GM23338 (cell line): ENCODE measurements at regions not wholly inside any gene's neighbourhood (a gene's known extent, or its start where the extent isn't known, plus 50 kb on each side); places are given as distances from the start of the nearest gene placed in this dataset.

Experiments
- ATAC-seq: fragments of 200-7000 bp; cut with Tn5 transposase; 3 replicates; pipeline ENCODE4 v1.9.1; 2020
- DNase-seq: peaks from one replicate; pipeline ENCODE4 v3.0.0-alpha.2; 2015; ENCODE audit warnings: low spot score
- H2AFZ ChIP-seq: fragments of 200-600 bp; sonication (generic); 2 replicates; pipeline ENCODE4 v1.8.0; 2016; ENCODE audit warnings: antibody characterized with exemption, mild to moderate bottlenecking, moderate library complexity
- H3F3A ChIP-seq: fragments of 200-600 bp; sonication (generic); replicated peaks from 2 replicates; pipeline ENCODE4 v1.8.0; 2017; ENCODE audit warnings: antibody characterized with exemption, mixed run types, low read depth
- H3K27ac ChIP-seq: fragments of 200-600 bp; sonication (generic); 2 replicates; pipeline ENCODE4 v1.6.1; 2016; ENCODE audit warnings: low read depth
- H3K27me3 ChIP-seq: fragments of 200-600 bp; sonication (generic); 2 replicates; pipeline ENCODE4 v1.8.0; 2016; ENCODE audit warnings: mild to moderate bottlenecking, mixed run types, moderate library complexity; ENCODE audit not compliant: insufficient read depth
- H3K36me3 ChIP-seq: fragments of 200-600 bp; sonication (generic); 2 replicates; pipeline ENCODE4 v1.8.0; 2016; ENCODE audit warnings: mild to moderate bottlenecking; ENCODE audit not compliant: insufficient read depth
- H3K4me1 ChIP-seq: fragments of 200-600 bp; sonication (generic); 2 replicates; pipeline ENCODE4 v1.8.0; 2016; ENCODE audit warnings: mild to moderate bottlenecking, moderate library complexity; ENCODE audit not compliant: insufficient read depth
- H3K4me2 ChIP-seq: fragments of 200-600 bp; sonication (generic); 2 replicates; pipeline ENCODE4 v1.7.1; 2017; ENCODE audit warnings: mixed run types
- H3K4me3 ChIP-seq: fragments of 200-600 bp; sonication (generic); 2 replicates; pipeline ENCODE4 v1.6.1; 2016; ENCODE audit warnings: mixed run types
- H3K79me2 ChIP-seq: fragments of 200-600 bp; sonication (generic); replicated peaks from 2 replicates; pipeline ENCODE4 v1.8.0; 2017; ENCODE audit warnings: mild to moderate bottlenecking; ENCODE audit not compliant: insufficient read depth
- H3K9me2 ChIP-seq: fragments of 200-600 bp; sonication (generic); 2 replicates; pipeline ENCODE4 v1.8.0; 2017; ENCODE audit not compliant: insufficient read depth
- H4K20me1 ChIP-seq: fragments of 200-600 bp; sonication (generic); replicated peaks from 2 replicates; pipeline ENCODE4 v1.8.0; 2017; ENCODE audit warnings: mild to moderate bottlenecking; ENCODE audit not compliant: insufficient read depth
- H3K27ac Mint-ChIP-seq: 2 replicates; pipeline ENCODE4 v1.8.0; 2020; ENCODE audit warnings: inconsistent platforms, mild to moderate bottlenecking, moderate library complexity, mixed read lengths
- H3K27me3 Mint-ChIP-seq: 3 replicates; pipeline ENCODE4 v1.8.0; 2022; ENCODE audit warnings: low read depth, mild to moderate bottlenecking, moderate library complexity, mixed read lengths, inconsistent platforms; ENCODE audit not compliant: insufficient read depth, poor library complexity
- H3K36me3 Mint-ChIP-seq: 3 replicates; pipeline ENCODE4 v1.8.0; 2021; ENCODE audit warnings: low read depth, mild to moderate bottlenecking, inconsistent platforms, moderate library complexity, mixed read lengths
- H3K4me1 Mint-ChIP-seq: 3 replicates; pipeline ENCODE4 v1.8.0; 2020; ENCODE audit warnings: mild to moderate bottlenecking, inconsistent platforms, mixed read lengths
- H3K4me3 Mint-ChIP-seq: 3 replicates; pipeline ENCODE4 v1.8.0; 2021; ENCODE audit warnings: moderate library complexity, mild to moderate bottlenecking, inconsistent platforms, mixed read lengths
- H3K9me3 Mint-ChIP-seq: 3 replicates; pipeline ENCODE4 v1.8.0; 2020; ENCODE audit warnings: moderate library complexity, mild to moderate bottlenecking, inconsistent platforms, mixed read lengths
- TF ChIP-seq, protein P1 (sequence below): fragments of 250-450 bp; sonication (Bioruptor Pico); IDR thresholded peaks from 2 replicates; pipeline ENCODE4 v1.5.0; 2020; ENCODE audit warnings: mild to moderate bottlenecking, moderate library complexity
- TF ChIP-seq, protein P2 (sequence below), 2 experiments: fragments of 200-600 bp in 1 of 2; sonication (generic) in 1 of 2; conservative IDR thresholded peaks; 2 replicates each; pipeline versions ENCODE4 v1.5.1 to v1.6.1; 2016 to 2017; ENCODE audit warnings: antibody characterized with exemption in 2 of 2, low read depth in 2 of 2, mild to moderate bottlenecking in 2 of 2, moderate library complexity in 1 of 2

- no peaks in the 10 kb centered on the region for H4K20me1 ChIP-seq
- no peaks in the 10 kb centered on the region for H3K27me3 ChIP-seq
- TF ChIP-seq, protein P1, sequence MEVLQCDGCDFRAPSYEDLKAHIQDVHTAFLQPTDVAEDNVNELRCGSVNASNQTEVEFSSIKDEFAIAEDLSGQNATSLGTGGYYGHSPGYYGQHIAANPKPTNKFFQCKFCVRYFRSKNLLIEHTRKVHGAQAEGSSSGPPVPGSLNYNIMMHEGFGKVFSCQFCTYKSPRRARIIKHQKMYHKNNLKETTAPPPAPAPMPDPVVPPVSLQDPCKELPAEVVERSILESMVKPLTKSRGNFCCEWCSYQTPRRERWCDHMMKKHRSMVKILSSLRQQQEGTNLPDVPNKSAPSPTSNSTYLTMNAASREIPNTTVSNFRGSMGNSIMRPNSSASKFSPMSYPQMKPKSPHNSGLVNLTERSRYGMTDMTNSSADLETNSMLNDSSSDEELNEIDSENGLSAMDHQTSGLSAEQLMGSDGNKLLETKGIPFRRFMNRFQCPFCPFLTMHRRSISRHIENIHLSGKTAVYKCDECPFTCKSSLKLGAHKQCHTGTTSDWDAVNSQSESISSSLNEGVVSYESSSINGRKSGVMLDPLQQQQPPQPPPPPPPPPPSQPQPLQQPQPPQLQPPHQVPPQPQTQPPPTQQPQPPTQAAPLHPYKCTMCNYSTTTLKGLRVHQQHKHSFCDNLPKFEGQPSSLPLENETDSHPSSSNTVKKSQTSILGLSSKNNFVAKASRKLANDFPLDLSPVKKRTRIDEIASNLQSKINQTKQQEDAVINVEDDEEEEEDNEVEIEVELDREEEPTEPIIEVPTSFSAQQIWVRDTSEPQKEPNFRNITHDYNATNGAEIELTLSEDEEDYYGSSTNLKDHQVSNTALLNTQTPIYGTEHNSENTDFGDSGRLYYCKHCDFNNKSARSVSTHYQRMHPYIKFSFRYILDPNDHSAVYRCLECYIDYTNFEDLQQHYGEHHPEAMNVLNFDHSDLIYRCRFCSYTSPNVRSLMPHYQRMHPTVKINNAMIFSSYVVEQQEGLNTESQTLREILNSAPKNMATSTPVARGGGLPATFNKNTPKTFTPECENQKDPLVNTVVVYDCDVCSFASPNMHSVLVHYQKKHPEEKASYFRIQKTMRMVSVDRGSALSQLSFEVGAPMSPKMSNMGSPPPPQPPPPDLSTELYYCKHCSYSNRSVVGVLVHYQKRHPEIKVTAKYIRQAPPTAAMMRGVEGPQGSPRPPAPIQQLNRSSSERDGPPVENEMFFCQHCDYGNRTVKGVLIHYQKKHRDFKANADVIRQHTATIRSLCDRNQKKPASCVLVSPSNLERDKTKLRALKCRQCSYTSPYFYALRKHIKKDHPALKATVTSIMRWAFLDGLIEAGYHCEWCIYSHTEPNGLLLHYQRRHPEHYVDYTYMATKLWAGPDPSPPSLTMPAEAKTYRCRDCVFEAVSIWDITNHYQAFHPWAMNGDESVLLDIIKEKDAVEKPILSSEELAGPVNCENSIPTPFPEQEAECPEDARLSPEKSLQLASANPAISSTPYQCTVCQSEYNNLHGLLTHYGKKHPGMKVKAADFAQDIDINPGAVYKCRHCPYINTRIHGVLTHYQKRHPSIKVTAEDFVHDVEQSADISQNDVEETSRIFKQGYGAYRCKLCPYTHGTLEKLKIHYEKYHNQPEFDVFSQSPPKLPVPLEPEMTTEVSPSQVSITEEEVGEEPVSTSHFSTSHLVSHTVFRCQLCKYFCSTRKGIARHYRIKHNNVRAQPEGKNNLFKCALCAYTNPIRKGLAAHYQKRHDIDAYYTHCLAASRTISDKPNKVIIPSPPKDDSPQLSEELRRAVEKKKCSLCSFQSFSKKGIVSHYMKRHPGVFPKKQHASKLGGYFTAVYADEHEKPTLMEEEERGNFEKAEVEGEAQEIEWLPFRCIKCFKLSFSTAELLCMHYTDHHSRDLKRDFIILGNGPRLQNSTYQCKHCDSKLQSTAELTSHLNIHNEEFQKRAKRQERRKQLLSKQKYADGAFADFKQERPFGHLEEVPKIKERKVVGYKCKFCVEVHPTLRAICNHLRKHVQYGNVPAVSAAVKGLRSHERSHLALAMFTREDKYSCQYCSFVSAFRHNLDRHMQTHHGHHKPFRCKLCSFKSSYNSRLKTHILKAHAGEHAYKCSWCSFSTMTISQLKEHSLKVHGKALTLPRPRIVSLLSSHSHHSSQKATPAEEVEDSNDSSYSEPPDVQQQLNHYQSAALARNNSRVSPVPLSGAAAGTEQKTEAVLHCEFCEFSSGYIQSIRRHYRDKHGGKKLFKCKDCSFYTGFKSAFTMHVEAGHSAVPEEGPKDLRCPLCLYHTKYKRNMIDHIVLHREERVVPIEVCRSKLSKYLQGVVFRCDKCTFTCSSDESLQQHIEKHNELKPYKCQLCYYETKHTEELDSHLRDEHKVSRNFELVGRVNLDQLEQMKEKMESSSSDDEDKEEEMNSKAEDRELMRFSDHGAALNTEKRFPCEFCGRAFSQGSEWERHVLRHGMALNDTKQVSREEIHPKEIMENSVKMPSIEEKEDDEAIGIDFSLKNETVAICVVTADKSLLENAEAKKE, result no peak
- TF ChIP-seq, protein P2, sequence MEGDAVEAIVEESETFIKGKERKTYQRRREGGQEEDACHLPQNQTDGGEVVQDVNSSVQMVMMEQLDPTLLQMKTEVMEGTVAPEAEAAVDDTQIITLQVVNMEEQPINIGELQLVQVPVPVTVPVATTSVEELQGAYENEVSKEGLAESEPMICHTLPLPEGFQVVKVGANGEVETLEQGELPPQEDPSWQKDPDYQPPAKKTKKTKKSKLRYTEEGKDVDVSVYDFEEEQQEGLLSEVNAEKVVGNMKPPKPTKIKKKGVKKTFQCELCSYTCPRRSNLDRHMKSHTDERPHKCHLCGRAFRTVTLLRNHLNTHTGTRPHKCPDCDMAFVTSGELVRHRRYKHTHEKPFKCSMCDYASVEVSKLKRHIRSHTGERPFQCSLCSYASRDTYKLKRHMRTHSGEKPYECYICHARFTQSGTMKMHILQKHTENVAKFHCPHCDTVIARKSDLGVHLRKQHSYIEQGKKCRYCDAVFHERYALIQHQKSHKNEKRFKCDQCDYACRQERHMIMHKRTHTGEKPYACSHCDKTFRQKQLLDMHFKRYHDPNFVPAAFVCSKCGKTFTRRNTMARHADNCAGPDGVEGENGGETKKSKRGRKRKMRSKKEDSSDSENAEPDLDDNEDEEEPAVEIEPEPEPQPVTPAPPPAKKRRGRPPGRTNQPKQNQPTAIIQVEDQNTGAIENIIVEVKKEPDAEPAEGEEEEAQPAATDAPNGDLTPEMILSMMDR (conservative IDR thresholded peaks at IDR 0.05; ENCODE audit: low read depth in 2 of 2), result peak; percentile 89 to 96
- DNase-seq (peak; percentile 89), ATAC-seq (peak; percentile 92)
- no peaks in the 10 kb centered on the region for H3F3A ChIP-seq
- H3K27ac Mint-ChIP-seq, result no peak overlapping the region
- no peaks in the 10 kb centered on the region for H3K9me2 ChIP-seq
- peaks cover 8% of the 10 kb centered on the region; the same call in 2 of the 3 replicates for H3K4me1 Mint-ChIP-seq
- H2AFZ ChIP-seq, result 0 out of 2 replicates have a peak overlapping the region, but pooled peaks have one; percentile 25
- no peaks in the 10 kb centered on the region for H3K36me3 Mint-ChIP-seq
- H3K4me3 Mint-ChIP-seq, result no peak overlapping the region
- H3K4me3 ChIP-seq, result no peak overlapping the region
- no peaks in the 10 kb centered on the region for H3K79me2 ChIP-seq
- no peaks in the 10 kb centered on the region for H3K27me3 Mint-ChIP-seq
- no peaks in the 10 kb centered on the region for H3K4me1 ChIP-seq
- H3K9me3 Mint-ChIP-seq, result no peaks in the 10 kb centered on the region
- H3K36me3 ChIP-seq, result no peaks in the 10 kb centered on the region
- H3K4me2 ChIP-seq, result no peak overlapping the region
- no peak overlapping the region for H3K27ac ChIP-seq
Observed at GRCh38 chr1:65075123-65075976, 72.7 kb upstream of the AK4 start.
